GM12865 (cell line): ENCODE measurements at regions not wholly inside any gene's neighbourhood (a gene's known extent, or its start where the extent isn't known, plus 50 kb on each side); places are given as distances from the start of the nearest gene placed in this dataset.

Experiments
- DNase-seq: peaks from one replicate; pipeline ENCODE4 v3.0.0; 2010; ENCODE audit warnings: low read depth
- H3K4me3 ChIP-seq: 2 replicates; pipeline ENCODE4 v1.5.1; 2011; ENCODE audit warnings: mild to moderate bottlenecking, low read depth, low read length, control low read depth
- CTCF ChIP-seq: IDR thresholded peaks from 2 replicates; pipeline ENCODE4 v1.5.1; 2011; ENCODE audit warnings: low read length, control low read depth, low read depth, inconsistent platforms; ENCODE audit not compliant: insufficient read depth; ENCODE audit errors: missing control alignments

- TF ChIP-seq CTCF, result no peak
- DNase-seq, result no peak
- H3K4me3 ChIP-seq, result no peak overlapping the region
Measured at GRCh38 chr6:16961577-16961976, 140.3 kb upstream of the STMND1 start.

GRCh38 chr6:16959789-16960188 is 142.1 kb upstream of the STMND1 start:
- no peak for DNase-seq
- H3K4me3 ChIP-seq, result no peak overlapping the region
- TF ChIP-seq CTCF, result no peak

GRCh38 chr6:16956361-16956760 is 145.5 kb upstream of the STMND1 start:
- no peak overlapping the region for H3K4me3 ChIP-seq
- no peak for TF ChIP-seq CTCF
- DNase-seq, result no peak

- DNase-seq, result no peak
- TF ChIP-seq CTCF, result no peak
- H3K4me3 ChIP-seq, result no peak overlapping the region
Measured at GRCh38 chr6:16955899-16956298, 146.0 kb upstream of the STMND1 start.

- H3K4me3 ChIP-seq, result no peak overlapping the region
- TF ChIP-seq CTCF, result no peak
Measured at GRCh38 chr6:16953905-16954304, 147.9 kb upstream of the STMND1 start.

GRCh38 chr6:16953446-16953845 is 148.4 kb upstream of the STMND1 start:
- TF ChIP-seq CTCF, result no peak
- no peak for DNase-seq
- no peak overlapping the region for H3K4me3 ChIP-seq

More at GRCh38 chr6:16953905-16954304, 147.9 kb upstream of the STMND1 start:
- no peak for DNase-seq

GRCh38 chr6:16950825-16951495 is 150.9 kb upstream of the STMND1 start:
- no peak overlapping the region for H3K4me3 ChIP-seq

More at GRCh38 chr6:16950825-16951495, 150.9 kb upstream of the STMND1 start:
- DNase-seq, result no peak
- no peak for TF ChIP-seq CTCF
